NCI-H510A treated with DMSO at 0.1 percent for 48 hours (cell line): ENCODE measurements at regions not wholly inside any gene's neighbourhood (a gene's known extent, or its start where the extent isn't known, plus 50 kb on each side); places are given as distances from the start of the nearest gene placed in this dataset.

ENCODE experiments used
- DNase-seq: peaks from one replicate; lab custom pipeline; 2025; lab: John Stamatoyannopoulos, UW

DNA sequence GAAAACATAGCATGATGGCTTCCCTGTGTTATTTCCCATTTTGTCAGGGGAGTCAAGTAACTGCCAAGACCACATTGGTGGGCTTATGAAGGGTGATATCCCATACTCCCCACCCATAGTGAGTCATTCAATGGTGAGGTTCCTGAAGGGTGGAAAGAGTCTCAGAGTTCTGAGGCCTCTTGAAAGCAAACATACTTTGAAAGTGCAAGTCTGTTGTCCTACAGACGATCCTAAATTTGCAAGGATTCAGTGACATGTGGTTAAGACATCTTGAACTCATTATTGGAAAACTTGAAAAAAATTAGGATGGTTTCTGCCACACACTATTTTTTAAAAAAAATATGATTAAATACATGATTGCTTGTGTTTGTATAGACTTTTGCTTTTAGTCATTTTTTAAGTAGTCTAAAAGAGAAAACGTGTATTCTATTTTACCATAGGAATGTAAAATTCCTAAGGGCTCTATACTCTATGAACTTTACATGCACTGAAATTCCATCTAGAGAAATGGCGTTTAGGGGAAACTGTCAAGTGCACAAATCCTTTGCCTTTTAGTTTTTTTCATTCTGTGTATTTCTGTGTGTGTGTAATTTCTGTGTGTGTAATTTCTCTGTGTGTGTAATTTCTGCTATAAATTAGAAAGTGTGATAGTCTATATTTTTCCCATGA is 225.5 kb upstream of the ADAMTS5 start:
- DNase-seq: no peak

GRCh38 chr21:27190601-27191000 is 223.7 kb upstream of the ADAMTS5 start:
- no peak for DNase-seq

DNA sequence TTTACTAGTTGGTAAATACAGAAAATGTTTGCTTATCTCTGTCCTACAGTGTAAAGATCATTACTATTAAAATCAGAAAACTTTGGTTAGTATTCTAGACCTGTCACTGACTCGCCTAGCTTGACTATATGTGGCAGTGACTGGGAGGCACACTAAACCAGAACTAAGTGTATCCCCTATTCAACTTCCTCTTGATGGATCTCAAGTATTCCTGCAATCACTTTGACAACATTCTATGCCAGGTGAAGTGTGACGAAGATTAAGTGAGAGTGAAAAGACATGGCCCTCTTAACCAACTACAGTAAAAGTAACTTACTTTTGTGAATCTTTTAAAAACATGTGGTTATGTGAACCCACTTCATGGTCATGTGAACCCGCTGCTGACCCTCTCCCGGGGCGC is 223.0 kb upstream of the ADAMTS5 start:
- DNase-seq: no peak

GRCh38 chr21:27173053-27173452 is 206.2 kb upstream of the ADAMTS5 start:
- DNase-seq: no peak

DNA sequence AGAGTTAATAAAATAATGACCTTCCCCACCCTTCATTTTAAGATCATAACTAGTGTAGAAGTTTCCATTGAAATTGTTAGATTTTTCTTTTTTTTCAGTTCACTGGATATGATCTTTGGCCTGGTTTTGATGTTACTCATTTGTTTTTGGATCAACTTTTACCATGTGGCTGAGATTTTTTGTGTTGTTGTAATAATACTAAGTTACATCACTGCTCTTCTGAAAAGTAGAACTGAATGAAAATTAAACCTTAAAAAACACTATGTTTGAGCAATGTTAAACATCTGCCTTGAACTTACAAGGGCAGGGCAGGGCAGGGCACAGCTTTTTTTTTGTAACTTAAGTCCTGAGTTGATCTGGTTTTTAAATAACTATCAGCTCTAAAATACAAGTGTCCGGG is 204.8 kb upstream of the ADAMTS5 start:
- DNase-seq: no peak

DNA sequence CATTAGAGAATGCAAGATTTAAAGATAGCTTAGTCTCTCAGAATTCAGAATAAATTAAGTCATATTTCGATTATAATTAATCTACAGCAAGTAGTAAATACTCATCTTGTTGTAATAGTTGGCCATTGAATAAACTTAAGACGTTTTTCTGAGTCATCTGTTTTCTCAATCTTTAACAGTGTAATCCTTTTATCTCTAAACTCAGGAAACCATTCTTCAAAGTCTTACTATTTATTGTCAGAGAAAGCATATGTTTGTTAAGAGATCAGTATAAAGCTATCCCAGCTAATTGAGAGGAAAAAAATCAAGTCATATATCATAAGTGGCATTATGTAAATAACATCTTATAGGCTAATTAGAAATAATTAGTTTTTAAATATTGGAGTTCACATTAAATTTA is 201.2 kb upstream of the ADAMTS5 start:
- no peak for DNase-seq

DNA sequence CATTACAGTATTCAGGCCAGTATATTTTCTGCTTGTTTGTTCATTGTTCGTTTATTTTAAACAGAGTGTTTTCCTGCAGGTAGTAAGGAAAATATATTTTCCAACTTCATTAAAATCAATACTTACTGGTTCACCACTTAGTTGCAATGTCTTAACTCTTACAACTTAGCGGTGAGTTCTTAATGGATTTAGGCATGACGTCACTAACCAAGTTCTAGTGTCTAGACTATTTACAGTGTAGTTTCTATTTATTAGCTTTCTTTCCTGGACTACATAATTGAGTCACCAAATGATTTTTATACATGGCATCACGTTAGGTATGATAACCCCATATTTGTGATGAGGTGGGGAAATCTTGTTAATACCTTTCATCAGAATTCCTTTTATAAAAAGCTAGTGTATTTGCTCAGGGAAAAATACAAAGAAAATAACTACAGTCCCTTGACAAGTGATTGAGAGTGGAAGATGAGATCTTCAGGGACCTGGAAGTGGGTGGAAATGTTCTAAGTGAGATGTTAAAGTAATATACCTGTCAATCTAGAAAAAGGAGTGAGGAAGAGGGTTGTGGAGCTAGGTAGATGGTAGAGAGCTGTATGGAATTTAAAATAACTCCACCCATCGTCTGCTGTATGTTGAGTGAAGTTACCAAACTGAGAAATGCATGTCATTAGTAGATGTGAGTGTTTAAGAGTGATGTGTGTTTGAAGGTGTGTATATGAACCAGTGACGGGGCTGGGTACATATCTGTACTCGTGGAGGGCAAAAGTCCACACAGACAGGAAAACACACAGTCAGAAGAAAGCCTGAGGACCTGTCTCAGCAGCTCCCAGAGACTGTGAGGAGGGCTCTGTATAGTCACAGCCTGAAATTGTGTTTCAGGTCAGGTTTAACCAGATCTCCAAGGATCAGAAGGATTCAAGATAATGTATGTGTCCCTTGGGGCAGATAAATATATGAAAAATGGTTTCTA is 197.6 kb upstream of the ADAMTS5 start:
- DNase-seq: no peak

GRCh38 chr21:27158967-27159366 is 192.1 kb upstream of the ADAMTS5 start:
- DNase-seq: no peak

DNA sequence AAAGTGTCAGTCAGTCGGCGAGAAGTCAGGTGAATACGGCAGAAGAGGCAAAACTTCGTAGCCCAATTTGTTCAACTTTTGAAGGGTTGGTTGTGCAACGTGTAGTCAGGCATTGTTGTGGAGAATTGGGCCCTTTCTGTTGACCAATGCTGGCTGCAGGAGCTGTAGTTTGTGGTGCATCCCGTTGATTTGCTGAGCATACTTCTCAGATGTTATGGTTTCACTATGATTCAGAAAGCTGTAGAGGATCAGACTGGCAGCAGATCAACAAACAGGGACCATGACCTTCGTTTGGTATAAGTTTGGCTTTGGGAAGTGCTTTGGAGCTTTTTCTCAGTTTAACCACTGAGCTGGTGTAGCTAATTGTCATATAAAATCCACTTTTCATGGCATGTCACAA is 190.2 kb upstream of the ADAMTS5 start:
- no peak for DNase-seq

GRCh38 chr21:27156666-27157065 is 189.8 kb upstream of the ADAMTS5 start:
- DNase-seq: no peak

- DNase-seq: no peak
These were observed 188.2 kb upstream of the ADAMTS5 start for GRCh38 chr21:27155130-27155500.

DNA sequence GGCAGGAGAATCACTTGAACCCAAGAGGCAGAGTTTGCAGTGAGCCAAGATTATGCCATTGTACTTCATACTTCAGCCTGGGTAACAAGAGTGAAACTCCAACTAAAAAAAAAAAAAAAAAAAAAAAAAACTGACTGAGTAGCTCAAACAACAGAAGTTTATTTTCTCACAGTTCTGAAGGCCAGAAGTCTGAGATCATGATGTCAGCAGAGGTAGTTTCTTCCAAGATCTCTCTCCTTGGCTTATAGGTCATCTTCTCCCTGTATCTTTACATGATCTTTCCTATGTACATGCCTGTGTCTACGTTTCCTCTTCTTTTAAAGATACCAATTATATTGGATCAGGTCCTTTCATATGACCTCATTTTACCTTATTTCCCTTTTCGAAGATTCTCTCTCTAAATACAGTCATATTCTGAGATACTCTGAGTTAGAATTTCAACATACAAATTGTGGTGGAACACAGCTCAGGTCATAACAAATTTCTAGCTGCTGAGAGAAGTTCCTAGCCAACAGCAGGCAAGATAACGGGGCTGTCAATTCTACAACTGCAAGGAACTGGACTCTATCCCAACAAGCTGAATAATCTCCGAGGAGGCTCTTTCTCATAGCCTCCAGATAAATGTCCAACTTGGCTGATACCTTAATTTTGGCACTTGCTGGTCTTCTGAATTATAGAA is 187.7 kb upstream of the ADAMTS5 start:
- no peak for DNase-seq

DNA sequence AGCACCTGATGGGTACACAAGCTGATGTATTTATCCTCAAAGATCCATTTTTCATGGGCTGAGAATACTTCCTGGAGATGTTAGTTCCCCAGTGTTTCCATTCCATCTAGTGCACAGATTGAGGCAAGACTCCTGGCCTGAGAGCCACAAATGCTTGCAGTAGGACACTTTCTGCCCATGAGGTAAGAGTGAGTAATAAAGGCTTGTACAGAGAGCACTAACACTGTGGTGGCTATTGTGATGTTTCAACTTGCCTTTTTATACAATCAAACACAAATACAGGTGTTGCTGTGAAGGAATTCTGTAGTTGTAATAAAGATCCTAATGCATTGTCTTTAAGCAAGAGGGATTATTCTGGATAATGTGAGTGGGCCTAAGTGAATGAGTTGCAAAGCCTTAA is 186.1 kb upstream of the ADAMTS5 start:
- DNase-seq: no peak

GRCh38 chr21:27149034-27149433 is 182.1 kb upstream of the ADAMTS5 start:
- no peak for DNase-seq

- DNase-seq: no peak
These were observed 179.4 kb upstream of the ADAMTS5 start for GRCh38 chr21:27146268-27146667.

DNA sequence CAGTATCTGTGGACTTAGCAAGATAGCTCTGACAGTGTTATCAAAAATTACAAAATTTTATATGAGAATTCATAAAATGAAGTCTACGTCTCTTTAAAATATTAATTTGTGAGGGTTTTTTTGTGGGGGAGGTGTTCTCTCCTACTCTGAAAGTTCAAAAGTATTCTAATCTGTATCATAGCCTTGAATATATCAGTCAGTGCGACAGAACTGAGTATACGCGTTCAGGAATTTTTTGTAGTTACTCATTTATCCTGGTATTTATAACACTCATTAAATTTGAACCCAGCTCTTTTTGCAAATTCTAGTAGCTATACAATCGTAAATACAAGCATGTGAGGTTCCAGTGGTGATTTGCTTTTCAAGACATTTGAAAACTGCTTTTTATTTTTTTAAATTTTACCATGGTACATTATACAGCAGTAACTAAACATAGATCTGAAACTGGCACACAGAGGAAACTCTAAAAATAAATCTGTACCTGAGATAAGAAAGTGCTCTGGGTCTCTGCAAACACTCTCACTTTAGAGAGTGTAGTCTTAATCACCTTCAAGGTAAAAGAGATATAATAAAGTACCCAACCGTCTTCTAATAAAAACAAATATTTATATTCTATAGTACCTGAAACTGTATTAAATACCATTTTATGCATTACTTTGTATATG is 178.4 kb upstream of the ADAMTS5 start:
- DNase-seq: no peak

DNA sequence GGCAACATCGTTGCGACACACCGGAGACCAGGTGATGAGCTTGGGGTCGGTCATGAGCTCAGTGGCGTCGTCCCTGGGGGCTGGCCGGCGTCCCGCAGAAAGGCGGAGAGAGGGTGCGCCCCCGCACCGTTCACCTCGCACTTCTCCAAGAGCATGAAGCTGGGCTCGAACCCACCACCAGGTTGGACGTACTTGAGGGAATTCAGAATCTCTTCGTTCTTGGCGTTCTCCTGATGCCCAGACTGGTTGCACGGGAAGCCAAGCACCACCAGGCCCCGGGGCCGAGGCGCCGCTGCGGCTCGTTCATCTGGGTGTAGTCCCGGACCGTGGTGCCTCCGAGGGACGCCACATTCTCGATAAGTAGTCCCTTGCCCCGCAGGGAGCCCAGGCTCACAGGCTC is 176.6 kb upstream of the ADAMTS5 start:
- DNase-seq: no peak

- DNase-seq: no peak
These were observed 172.6 kb upstream of the ADAMTS5 start for GRCh38 chr21:27139526-27139925.

GRCh38 chr21:27134516-27134915 is 167.6 kb upstream of the ADAMTS5 start:
- no peak for DNase-seq

DNA sequence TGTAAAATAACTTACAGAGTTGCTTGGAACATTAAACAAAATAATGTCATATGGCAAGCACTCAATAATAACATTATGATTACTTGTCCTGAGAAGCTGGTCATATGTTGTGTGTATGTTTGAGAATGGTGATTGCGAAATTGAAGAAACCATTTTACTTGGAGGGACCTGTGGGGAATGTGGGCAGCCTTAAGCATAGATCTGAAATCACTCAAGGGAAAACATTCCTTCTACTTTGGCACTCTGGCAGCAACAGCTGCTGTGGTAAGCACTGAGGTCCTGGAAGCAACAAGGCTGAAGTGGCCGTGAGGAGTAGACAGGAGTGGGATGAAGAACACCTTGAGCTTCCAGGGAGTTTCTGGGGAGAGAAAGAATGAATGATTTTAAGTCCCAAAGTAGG is 165.4 kb upstream of the ADAMTS5 start:
- no peak for DNase-seq

GRCh38 chr21:27130154-27130553 is 163.3 kb upstream of the ADAMTS5 start:
- no peak for DNase-seq

GRCh38 chr21:27129694-27130093 is 162.8 kb upstream of the ADAMTS5 start:
- no peak for DNase-seq
